Ovary (tissue), 3 donors: ENCODE measurements at regions not wholly inside any gene's neighbourhood (a gene's known extent, or its start where the extent isn't known, plus 50 kb on each side); places are given as distances from the start of the nearest gene placed in this dataset.

Experiments used
- CTCF ChIP-seq, 3 donors: fragments of 450-650 bp in 2 of 3; fragments of 200-600 bp in 1 of 3; IDR thresholded peaks; one replicate each; pipeline versions ENCODE4 v1.5.1 to v1.8.0; 2016 to 2022; ENCODE audit warnings: antibody characterized with exemption in 3 of 3, mild to moderate bottlenecking in 1 of 3
- POLR2A ChIP-seq: fragments of 450-650 bp; IDR thresholded peaks from one replicate; pipeline ENCODE4 v1.6.1; 2017; ENCODE audit warnings: antibody characterized with exemption, mild to moderate bottlenecking, moderate library complexity
- donor health status: DM: no; HTN: no; CAD: no.

- no peak for TF ChIP-seq CTCF (IDR thresholded peaks at IDR 0.05)
- no peak for TF ChIP-seq POLR2A
Measured at GRCh38 chr3:74850381-74850780, 235.9 kb upstream of the CNTN3 start.
